Tibial nerve (tissue), 4 donors: ENCODE measurements at regions not wholly inside any gene's neighbourhood (a gene's known extent, or its start where the extent isn't known, plus 50 kb on each side); places are given as distances from the start of the nearest gene placed in this dataset.

Experiments
- CTCF ChIP-seq, 5 experiments: fragments of 200-600 bp in 3 of 5; fragments of 450-650 bp in 2 of 5; sonication (generic) in 3 of 5; IDR thresholded peaks; one replicate each; pipeline ENCODE4 v1.5.1; 2016 to 2019; ENCODE audit warnings: antibody characterized with exemption in 5 of 5, mild to moderate bottlenecking in 3 of 5, moderate library complexity in 2 of 5
- EP300 ChIP-seq, 2 donors: sonication (generic); formaldehyde crosslinking; IDR thresholded peaks; one replicate each; pipeline ENCODE4 v1.6.1; 2017; ENCODE audit warnings: antibody characterized with exemption in 2 of 2, mild to moderate bottlenecking in 1 of 2
- POLR2A ChIP-seq, 2 donors: fragments of 450-650 bp; IDR thresholded peaks; one replicate each; pipeline ENCODE4 v1.6.1; 2017; ENCODE audit warnings: antibody characterized with exemption in 2 of 2, mild to moderate bottlenecking in 2 of 2, moderate library complexity in 2 of 2

GRCh38 chr22:25347752-25348102, 128.3 kb downstream of the CRYBB2 start:
- TF ChIP-seq POLR2A (IDR thresholded peaks at IDR 0.05) (no peak), CTCF (IDR thresholded peaks at IDR 0.05) (no peak), EP300 (IDR thresholded peaks at IDR 0.05) (no peak)
